Ovary (tissue), 7 donors: ENCODE measurements at regions not wholly inside any gene's neighbourhood (a gene's known extent, or its start where the extent isn't known, plus 50 kb on each side); places are given as distances from the start of the nearest gene placed in this dataset.

ENCODE experiments used
- DNase-seq, 5 donors: peaks; one replicate each; pipeline ENCODE4 v3.0.0-alpha.2; 2019 to 2020
- H3K27ac ChIP-seq, 2 donors: fragments of 200-600 bp; one replicate each; pipeline versions ENCODE4 v1.5.1 to v1.8.0; 2019 to 2022
- H3K27me3 ChIP-seq: fragments of 200-600 bp; one replicate; pipeline ENCODE4 v1.8.0; 2022
- H3K36me3 ChIP-seq: fragments of 200-600 bp; sonication (generic); one replicate; pipeline ENCODE4 v1.5.1; 2019
- H3K4me1 ChIP-seq: one replicate; pipeline ENCODE4 v1.8.1; 2013; ENCODE audit warnings: mild to moderate bottlenecking, moderate library complexity; ENCODE audit not compliant: insufficient read depth
- H3K4me3 ChIP-seq: fragments of 200-600 bp; sonication (generic); one replicate; pipeline ENCODE4 v1.5.1; 2017
- H3K9me3 ChIP-seq, 2 donors: fragments of 200-600 bp in 1 of 2; sonication (generic) in 1 of 2; one replicate each; pipeline versions ENCODE4 v1.5.1 to v1.8.1; 2013 to 2019; ENCODE audit warnings: mild to moderate bottlenecking in 1 of 2, moderate library complexity in 1 of 2
- CTCF ChIP-seq, 3 donors: fragments of 450-650 bp in 2 of 3; fragments of 200-600 bp in 1 of 3; IDR thresholded peaks; one replicate each; pipeline versions ENCODE4 v1.5.1 to v1.8.0; 2016 to 2022; ENCODE audit warnings: antibody characterized with exemption in 3 of 3, mild to moderate bottlenecking in 1 of 3
- EP300 ChIP-seq: sonication (generic); formaldehyde crosslinking; IDR thresholded peaks from one replicate; pipeline ENCODE4 v1.6.1; 2017; ENCODE audit warnings: antibody characterized with exemption
- POLR2A ChIP-seq: fragments of 450-650 bp; IDR thresholded peaks from one replicate; pipeline ENCODE4 v1.6.1; 2017; ENCODE audit warnings: antibody characterized with exemption, mild to moderate bottlenecking, moderate library complexity
- WGBS, 3 donors: extraction: QIAGEN DNeasy Blood & Tissue Kit in 1 of 3; methylation state at CpG; one replicate each; pipeline versions ENCODE4 v1.1.5 to v1.1.7; 2013 to 2017; 5-methylcytosine and 5-hydroxymethylcytosine counted together
- intact Hi-C, 4 donors: fragments of 100-400 bp; cut with DNase I; formaldehyde crosslinking; loops; one replicate each; pipeline versions ENCODE4 v1.11.0 to v1.15.1; 2022 to 2023
- donor health status: DM: no; HTN: no; CAD: no; lungs with moderate emphysema.
- donor health status: DM: no; HTN: no; CAD: no.
- donor health status: Bipolar disorder and iron deficiency.
- donor health status: DM: no; HTN: no; CAD: no.
- donor health status: DM: yes; HTN: yes; CAD: no.

- DNase-seq, result no peak
- H3K27me3 ChIP-seq, result no peaks in the 10 kb centered on the region
- H3K4me1 ChIP-seq, result peaks cover 11% of the 10 kb centered on the region
- 92 to 100% (median 95%) methylated on average over 1 of the region's 1 CpG for WGBS, 3 donors
- intact Hi-C loops, result loop anchor here in 1 of 4 donors (10.0 kb wide), 1 partner anchor 206 kb away; no protein-coding TSS in a partner anchor
- no peaks in the 10 kb centered on the region for H3K36me3 ChIP-seq
- H3K4me3 ChIP-seq, result no peak overlapping the region
- H3K9me3 ChIP-seq, result no peaks in the 10 kb centered on the region
- peak overlapping the region in 1 of 2 donors; percentile 56 for H3K27ac ChIP-seq
- TF ChIP-seq EP300, result no peak
- TF ChIP-seq POLR2A, result no peak
- TF ChIP-seq CTCF (IDR thresholded peaks at IDR 0.05), result no peak
Observed at GRCh38 chr18:22550861-22551260, 133.1 kb upstream of the CTAGE1 start.

GRCh38 chr18:22551536-22552151, 133.9 kb upstream of the CTAGE1 start:
- no peaks in the 10 kb centered on the region for H3K27me3 ChIP-seq
- H3K9me3 ChIP-seq, result no peaks in the 10 kb centered on the region
- peak overlapping the region in 1 of 2 donors; percentile 56 for H3K27ac ChIP-seq
- H3K36me3 ChIP-seq, result no peaks in the 10 kb centered on the region
- intact Hi-C loops, result loop anchor here in 1 of 4 donors (10.0 kb wide), 1 partner anchor 207 kb away; no protein-coding TSS in a partner anchor
- H3K4me3 ChIP-seq, result no peak overlapping the region
- WGBS, 3 donors, result 40 to 48% (median 44%) methylated on average over 5 of the region's 5 CpGs
- TF ChIP-seq EP300, result no peak
- H3K4me1 ChIP-seq, result peaks cover 11% of the 10 kb centered on the region
- DNase-seq, result peak in 1 of 5 donors; percentile 64

DNA sequence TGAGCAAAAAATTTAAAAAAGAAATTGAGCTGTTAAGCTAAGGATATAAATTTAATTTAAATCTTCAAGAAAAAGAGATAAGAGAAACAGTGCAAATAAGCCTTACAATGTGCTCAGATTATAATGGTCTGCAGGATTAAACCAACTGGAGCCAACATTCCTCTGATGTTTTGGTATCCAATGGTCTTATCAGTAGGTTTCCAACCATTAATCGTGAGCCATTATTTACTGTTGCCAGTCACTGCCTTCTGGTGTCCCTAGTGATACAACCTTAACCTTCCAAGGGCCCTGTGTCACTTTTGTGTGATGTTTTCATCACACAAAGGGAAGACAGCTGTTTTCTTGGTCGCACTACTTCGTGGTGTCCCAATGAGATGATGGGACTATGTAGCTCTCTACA, 134.5 kb upstream of the CTAGE1 start:
- H3K4me3 ChIP-seq, result no peak overlapping the region
- WGBS, 3 donors, result 36 to 52% (median 51%) methylated on average over 3 of the region's 3 CpGs
- intact Hi-C loops, result loop anchor here in 1 of 4 donors (10.0 kb wide), 1 partner anchor 207 kb away; no protein-coding TSS in a partner anchor
- no peaks in the 10 kb centered on the region for H3K27me3 ChIP-seq
- no peak overlapping the region for H3K27ac ChIP-seq
- H3K4me1 ChIP-seq, result peaks cover 6% of the 10 kb centered on the region
- TF ChIP-seq EP300 (no peak), POLR2A (no peak)
- no peak for DNase-seq
- H3K9me3 ChIP-seq, result no peaks in the 10 kb centered on the region
- H3K36me3 ChIP-seq, result no peaks in the 10 kb centered on the region

DNA sequence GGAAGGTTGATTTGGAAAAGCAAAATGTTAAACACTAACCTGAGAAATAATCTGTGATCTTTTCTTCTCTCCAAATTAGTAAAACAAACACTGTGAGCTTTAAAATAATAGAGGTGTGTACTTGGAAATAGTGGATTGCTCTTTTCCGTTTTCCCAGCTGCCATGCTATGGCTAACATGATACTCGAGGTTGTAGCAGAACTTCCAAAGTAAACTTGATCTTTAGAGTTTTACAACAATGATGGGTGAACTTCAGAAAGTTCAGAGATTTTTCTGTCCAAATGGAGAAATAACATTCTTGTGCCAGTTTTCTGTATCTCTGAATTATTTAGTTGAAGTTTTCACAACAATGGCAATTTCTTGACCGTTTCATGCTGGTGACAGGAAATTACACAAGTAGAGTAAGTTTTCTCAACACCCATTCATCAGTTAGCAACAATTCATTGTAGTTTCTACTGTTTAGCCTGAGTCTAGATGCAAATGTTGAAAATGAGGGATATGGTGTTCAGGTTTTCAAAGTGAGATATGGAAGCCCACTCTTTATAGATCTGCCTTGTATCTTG, 135.3 kb upstream of the CTAGE1 start:
- intact Hi-C loops, result loop anchor here in 1 of 4 donors (10.0 kb wide), 1 partner anchor 208 kb away; no protein-coding TSS in a partner anchor
- H3K27ac ChIP-seq, result no peak overlapping the region
- no peaks in the 10 kb centered on the region for H3K27me3 ChIP-seq
- H3K4me3 ChIP-seq, result no peak overlapping the region
- peaks cover 5% of the 10 kb centered on the region for H3K4me1 ChIP-seq
- TF ChIP-seq EP300 (no peak), POLR2A (no peak), CTCF (IDR thresholded peaks at IDR 0.05) (no peak)
- H3K9me3 ChIP-seq, result no peaks in the 10 kb centered on the region
- DNase-seq, result no peak
- H3K36me3 ChIP-seq, result no peaks in the 10 kb centered on the region
- WGBS, 3 donors, result 63 to 77% (median 66%) methylated on average over 3 of the region's 3 CpGs

DNA sequence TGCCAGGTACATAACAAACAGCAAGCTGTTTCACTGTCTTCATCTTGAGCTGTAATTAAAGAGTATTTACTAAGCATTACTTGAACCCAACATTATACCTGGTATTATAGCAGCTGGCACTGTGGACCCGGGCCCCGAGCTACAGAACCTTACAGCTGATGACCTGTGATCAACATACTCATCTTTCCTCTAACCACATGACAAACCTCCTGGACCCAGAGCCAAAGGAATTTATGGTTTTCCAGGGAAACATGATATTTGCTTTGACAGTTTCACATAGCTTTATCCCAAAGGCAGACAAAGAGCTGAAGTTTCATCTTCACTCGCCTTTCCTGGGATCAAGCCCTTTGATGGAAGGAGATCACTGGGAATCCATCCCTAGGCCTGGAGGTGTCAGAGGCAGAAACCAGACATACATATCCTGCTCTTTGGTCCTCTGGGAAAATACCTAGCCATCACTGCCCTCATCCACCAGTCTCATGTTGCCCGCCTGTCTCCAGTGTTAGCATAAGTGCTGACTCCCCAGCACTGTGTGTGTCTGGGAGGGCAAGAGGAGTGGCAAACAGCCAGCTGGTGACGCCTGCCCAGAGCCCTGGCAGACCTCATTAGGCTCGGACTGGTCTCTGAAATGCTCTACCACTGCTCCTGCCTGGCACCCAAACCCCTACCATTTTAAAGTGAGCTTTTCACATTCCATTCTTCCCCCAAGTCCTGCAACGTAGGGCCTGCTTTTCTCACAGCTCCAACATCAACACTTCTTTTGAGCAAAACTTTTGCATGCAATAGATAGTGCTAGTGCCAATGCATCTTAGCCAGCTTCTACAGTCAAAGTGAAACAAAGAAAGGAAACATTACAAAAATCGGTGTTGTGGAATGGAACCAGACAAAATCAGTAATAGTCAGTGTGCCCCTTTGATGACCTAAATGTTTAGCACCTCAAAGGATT, 138.8 kb upstream of the CTAGE1 start:
- peak overlapping the region in 1 of 2 donors; percentile 35 for H3K27ac ChIP-seq
- peaks cover 1% of the 10 kb centered on the region for H3K4me1 ChIP-seq
- TF ChIP-seq EP300, result no peak
- TF ChIP-seq POLR2A, result no peak
- no peak for TF ChIP-seq CTCF (IDR thresholded peaks at IDR 0.05)
- H3K36me3 ChIP-seq, result no peaks in the 10 kb centered on the region
- H3K4me3 ChIP-seq, result no peak overlapping the region
- H3K27me3 ChIP-seq, result no peaks in the 10 kb centered on the region
- no peaks in the 10 kb centered on the region for H3K9me3 ChIP-seq
- WGBS, 3 donors, result 59 to 68% (median 62%) methylated on average over 8 of the region's 8 CpGs
- intact Hi-C loops, result loop anchor here in 3 of 4 donors (5.0 to 10.0 kb wide), 2 partner anchors 209 to 212 kb away; no protein-coding TSS in a partner anchor
- peak; percentile 46 to 71 (median 54) for DNase-seq
